ENCODE measurements at regions not wholly inside any gene's neighbourhood (a gene's known extent, or its start where the extent isn't known, plus 50 kb on each side); places are given as distances from the start of the nearest gene placed in this dataset.
"Not testable (repeated sequence)": the region's sequence is repeated elsewhere in the genome, so short reads cannot be mapped to it uniquely, and the experiment has no call there.

DNA sequence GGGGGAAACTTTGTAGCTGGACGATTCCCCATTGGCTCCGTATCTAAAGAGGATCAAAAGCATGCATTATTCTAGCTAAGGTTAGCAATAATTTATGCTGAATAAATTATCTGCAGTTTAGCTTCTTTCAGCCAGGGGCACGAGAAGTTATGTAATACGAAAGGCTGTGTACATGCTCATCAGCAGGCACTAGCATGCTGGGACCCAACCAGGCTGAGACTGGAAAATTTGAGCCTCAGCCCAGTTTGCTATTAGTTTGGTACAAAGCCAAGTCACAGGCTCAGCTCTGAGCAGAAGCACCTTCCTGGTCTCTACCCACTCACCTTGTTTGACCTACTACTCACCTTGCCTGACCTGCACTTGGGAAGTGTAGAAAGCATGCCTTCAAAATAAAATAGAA is 328.1 kb upstream of the ARID1B start:
- no peak for DNase-seq (ENCODE audit: low read depth)

DNA sequence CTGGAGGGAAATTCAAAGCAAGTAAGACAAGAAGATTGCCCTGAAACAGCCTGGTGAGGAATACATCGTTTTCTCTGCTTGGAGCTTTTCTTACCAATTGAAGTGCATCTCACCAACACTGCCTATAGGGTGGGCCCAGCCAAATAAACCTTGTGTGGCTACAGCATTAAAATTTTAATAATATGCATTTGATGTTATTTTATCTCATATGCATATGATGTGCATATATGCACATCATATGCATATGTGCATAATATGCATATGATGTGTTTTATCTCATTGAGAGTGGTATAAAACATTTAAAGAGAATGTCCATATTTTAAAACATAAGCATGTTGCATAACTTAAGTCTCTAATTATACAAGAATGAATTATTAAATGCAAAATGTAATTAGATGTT is 328.6 kb upstream of the ARID1B start:
- DNase-seq (ENCODE audit: low read depth), result no peak

DNA sequence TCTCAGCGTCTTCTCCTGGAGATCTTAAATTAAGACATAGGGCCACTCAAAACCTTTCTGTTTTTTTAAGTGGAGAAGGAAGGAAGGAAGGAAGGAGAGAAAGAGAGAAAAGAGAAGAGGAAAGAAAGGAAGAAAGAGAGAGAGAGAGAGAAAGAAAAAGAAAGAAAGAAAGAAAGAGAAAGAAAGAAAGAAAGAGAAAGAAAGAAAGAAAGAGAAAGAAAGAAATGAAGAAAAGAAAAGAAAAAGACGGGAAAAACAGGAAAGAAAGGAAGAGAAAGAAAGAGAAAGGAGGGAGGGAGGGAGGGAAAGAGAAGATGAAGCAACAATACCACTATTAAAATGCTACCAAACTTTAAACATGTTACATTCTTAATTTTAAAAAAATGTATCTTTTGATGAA is 336.5 kb upstream of the ARID1B start:
- DNase-seq (ENCODE audit: low read depth), result no peak

DNA sequence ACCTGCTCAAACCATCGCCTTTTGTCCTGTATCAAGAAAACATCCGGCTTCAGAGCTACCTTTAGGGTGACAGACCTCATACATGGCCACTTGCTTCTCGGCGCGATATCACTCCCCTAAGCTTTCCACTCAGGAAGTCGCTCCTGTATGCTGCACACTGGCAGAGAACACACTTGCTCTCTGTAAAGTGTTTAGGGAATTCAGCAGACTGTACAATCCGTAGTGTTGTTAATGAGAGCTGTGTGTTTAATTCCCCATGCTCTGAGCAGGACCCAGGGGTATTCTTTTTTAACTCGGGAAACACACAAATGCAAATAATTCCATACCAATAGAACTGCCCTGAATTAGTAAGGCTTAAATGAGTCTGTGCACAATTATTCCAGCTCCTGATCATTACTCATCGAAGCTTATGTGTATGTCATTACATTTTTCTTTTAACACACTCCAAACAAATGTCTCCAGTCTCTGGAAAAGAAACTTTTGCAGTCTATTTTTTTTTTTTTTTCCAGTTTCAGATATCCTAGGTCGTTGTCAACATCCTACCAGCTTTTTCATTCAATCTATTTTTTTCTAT is 338.7 kb upstream of the ARID1B start:
- no peak for DNase-seq (ENCODE audit: low read depth)

DNA sequence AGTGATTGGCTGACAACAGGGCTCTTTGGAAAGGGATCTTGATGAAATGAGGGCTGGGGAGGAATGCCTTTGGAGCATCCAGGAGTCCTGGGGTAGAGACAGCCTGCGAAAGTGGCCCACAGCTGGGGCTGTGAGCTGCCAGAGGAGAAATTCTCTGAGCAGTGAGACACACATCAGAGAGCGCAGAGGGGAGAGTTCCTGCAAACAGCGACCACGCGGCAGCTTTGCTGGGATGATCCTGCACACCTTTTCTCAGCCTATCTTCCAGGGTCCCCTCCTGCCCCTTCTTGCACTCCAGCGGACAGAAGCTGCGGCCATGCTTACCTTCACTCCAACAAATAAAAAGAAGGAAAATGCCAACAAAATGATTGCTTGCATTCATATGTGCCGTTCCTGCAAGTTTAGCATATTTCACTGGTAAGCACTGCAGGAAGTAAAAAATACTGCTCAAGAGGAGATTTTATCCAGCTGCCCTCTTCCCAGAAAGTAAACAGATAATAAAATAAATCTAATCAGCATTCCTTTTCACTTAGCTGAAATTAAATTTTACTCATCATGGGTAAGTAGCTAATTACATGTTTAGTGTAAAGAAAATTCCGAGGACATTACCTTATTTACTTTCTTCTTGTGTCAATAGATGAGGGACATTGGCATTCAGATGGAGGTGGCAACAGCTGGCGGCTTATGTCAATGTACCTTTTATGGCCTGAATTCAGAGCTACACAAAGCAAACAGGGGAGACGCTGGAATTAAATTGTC is 339.9 kb upstream of the ARID1B start:
- no peak for DNase-seq (ENCODE audit: low read depth)

DNA sequence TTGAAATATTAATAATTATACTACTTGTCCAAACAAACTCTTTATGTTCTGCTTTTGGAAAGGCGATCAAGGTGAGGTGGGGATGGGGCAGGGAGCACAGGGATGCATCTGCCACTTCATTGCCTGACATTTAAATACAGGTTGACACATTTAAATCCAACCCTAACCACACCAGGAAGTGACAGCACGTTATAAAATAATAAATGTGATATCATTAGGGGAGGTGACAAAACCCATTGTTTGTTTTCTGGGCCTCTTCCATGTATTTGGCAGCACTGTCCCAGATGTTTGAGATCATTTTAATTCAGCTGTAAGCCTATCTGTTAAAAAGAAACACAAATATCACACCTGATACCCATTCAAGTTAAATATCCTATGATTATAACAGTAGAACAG is 342.4 kb upstream of the ARID1B start:
- DNase-seq (ENCODE audit: low read depth), result no peak

DNA sequence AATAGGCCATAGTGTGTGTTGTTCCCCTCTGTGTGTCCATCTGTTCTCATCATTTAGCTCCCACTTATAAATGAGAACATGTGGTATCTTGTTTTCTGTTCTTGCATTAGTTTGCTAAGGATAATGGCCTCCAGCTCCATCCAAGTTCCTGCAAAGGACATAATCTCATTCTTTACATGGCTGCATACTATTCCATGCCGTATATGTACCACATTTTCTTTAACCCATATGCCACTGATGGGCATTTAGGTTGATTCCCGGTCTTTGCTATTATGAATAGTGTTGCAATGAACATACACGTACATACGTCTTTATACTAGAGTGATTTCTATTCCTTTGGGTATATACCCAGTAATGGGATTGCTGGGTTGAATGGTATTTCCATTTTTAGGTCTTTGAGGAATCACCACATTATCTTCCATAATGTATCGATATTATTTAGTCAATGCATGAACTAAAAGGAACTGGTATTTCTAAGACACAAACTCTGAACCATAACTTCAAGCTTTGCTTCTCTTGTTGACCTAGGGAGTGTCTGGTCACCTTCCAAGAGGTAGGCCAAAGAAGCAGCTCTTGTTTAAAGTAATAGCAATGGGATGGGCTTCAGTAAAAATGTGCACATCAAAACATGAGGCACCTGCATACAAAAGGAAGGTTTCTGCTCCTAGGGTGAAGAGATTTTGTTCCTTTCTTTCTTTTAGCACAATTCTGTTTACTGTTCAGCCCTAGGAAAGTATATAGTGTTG is 343.0 kb upstream of the ARID1B start:
- no peak for DNase-seq (ENCODE audit: low read depth)

DNA sequence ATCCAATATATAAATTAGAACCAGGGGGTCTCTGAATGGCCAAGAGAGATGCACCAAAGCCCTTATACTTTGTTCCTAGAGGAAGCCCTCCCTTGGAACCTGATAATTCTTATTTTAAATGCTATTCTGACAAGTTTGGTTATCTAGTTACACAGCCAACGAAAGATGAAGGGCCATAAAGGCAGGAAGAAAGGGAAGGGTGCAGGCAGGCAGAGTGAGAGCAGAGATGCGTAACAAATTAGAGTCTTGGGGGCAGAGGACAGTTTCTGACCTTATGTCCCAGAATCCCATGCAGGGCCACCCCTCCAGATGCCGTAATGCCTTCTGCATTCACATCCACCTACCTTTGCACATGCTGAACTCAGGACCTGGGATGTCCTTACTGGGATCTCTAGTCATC is 344.6 kb upstream of the ARID1B start:
- DNase-seq (ENCODE audit: low read depth), result no peak

DNA sequence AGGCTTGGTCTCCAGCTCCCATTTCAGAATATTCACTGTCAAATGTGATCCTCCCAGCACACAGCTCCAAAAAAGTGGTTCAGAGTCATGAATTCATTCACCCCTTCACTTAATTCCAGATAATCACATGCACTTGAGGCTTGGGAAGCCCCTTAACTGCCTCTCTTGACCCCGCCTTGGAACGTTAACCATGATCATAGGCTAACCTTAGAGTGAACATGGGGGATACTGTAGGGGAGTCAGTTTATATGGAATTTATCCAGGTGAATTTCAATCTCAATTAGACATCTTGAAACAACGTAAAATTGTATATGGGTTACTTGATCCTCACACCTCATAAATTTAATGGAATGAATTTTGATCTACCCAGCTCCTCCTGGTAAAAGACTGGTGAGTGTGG is 346.8 kb upstream of the ARID1B start:
- no peak for DNase-seq (ENCODE audit: low read depth)

DNA sequence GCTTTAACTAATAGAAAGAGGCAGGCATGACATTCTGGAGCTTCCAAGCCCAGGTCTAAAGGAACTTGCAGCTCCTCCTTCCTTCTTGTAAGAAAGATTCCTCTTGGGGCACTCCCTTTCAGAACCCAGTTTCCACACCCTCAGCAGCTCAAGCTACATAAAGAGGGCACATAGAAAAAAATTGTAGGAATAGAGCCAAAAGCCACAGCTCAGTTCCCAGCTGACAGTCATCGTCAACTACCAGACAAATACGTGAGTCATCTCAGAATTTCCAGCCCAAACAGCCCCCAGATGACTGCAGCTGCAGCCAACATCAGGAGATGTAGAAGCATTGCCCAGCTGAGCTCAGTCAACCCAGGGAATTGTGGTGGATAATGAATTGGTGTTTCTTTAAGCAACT is 349.8 kb upstream of the ARID1B start:
- DNase-seq (ENCODE audit: low read depth), result no peak

DNA sequence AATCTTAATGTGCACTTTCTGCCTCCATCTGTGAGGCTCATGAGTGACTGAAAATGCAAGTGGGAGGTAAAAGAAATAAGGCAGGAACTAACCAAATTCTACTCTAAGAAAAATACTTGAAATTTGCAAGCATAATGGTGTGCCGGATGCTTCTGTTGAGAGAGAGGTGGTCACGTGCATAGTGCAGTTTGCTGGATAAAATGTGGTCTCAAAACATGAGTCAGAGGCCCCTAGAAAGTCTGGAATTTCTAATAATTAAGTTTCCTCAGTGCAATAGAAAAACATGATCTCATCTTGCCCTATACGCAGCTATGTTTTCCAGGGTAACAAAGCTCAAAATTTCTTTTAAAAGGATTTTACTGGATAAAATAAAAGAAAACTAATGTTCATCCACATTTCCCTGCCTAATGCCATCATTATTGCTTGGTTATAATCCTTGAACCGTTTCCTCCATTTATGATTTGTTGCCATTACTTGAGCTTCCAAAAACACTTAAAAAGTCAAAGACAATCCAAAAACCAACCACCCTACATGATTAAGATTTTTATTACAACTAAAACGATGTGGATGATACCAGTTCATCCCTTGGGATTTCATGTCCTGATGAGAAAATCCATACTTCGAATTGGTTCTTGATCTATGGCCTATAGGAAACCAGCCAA is 351.7 kb upstream of the ARID1B start:
- no peak for DNase-seq (ENCODE audit: low read depth)

DNA sequence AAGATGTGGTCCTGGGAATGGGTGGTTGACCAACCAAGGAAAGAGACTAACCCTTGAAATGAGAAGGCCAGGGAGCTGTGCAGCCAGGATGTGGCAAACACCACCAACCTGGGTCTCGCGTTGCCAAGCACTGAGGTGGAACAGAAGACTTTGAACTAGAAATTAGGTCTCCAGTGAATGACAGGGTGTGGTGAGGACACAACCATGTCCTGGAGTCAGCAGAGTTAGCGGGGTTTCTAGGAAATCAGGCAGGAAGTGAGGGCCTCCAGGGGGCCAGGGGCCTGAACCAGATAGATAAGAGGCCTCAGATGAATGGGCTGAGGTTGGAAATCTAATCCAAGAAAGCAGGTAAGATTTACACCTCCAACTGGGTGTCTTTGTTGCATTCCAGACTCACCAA is 353.3 kb upstream of the ARID1B start:
- DNase-seq (ENCODE audit: low read depth), result no peak

DNA sequence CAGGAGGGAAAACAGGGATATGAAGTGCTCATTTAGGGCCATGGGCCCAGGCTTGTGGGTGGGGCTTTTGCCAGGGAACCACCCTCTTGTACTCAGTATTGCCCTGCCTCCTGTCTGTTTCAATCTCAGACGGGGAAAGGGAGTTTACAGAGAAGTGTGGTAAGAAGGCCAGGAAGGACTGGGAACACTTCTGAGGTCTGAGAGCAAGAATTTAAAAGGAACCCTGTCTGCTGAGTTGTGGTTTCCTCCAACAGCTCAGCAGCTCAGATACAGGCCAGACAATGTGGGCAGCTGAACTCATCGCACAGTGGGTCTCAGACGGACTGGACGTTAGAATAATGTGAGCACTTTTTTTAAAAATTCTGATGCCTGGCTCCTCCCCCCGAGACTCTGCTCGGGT is 354.1 kb upstream of the ARID1B start:
- no peak for DNase-seq (ENCODE audit: low read depth)

DNA sequence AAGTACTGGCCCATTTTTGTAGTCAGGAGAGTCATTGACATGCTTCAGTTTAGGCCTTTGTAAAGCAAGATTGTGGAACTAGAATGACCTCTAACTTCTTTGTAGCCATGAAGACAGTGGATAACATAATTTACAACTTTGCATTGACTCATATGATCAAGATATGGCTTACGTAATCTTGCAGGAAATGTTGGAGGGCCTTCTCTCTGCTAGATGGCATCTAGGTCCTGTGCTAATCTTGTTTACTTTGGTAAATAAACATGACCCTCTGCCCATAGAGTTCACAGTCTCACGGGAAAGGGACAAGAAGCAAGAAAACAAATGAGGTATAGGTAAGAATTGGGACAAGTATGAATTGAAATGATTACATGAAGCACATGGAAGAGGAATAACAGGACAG is 355.2 kb upstream of the ARID1B start:
- DNase-seq (ENCODE audit: low read depth), result no peak

DNA sequence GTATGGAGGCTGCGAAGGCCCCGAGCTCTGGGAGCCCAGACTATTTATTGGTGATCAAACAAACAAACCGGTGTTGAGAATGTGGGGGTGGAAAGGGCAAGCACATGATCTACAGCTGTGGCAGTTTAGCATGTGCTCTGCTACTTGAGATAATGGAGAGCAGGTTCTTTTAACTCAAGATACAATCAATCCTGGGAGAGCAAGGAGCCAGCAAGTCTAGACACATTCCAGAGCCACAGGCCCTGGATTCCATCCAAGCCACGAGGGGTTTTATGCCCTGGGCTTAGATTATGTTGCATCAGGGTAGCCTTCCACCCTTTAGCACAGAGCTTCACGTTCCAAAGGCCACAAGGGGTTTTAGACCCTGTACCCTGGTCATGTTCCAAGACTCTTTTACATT is 355.9 kb upstream of the ARID1B start:
- not testable (repeated sequence) for DNase-seq (ENCODE audit: low read depth)

DNA sequence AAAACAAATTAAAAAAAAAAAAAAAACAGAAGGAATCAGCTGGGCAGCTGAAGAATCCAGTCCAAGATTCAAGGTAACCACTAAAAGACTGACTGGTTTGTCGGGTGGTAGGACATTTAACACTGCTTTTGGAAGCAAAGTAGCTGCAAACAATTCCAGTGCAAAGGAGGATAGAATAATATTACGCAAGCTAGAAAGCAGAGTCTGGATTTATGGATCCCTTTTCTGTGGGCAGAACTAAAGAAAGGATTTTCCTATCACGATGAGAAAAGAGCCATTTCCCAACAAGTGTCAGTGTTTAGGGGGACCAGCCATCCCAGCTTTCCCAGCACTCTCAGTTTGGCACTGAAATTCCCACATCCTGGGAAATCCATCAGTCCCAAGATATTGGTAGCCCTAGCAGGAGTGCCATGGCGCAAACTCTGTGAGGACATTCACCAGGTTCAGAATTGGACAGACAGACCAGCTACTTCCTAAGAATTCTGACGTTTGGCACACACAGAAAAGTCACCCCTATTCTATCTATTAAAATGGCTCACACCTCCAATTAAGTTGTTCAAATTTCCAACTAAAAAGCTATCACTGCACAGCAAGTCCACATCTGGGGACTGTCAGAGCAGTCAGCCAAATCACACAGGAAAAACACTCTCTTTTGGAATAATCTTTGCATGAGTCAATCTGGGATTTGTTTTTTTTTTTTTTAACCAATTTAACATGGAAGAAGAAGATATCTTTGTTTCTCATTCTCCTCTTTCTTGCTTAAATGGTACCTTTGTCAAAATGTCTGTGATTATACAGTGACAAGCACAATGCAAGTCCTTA is 356.8 kb upstream of the ARID1B start:
- DNase-seq (ENCODE audit: low read depth), result no peak

DNA sequence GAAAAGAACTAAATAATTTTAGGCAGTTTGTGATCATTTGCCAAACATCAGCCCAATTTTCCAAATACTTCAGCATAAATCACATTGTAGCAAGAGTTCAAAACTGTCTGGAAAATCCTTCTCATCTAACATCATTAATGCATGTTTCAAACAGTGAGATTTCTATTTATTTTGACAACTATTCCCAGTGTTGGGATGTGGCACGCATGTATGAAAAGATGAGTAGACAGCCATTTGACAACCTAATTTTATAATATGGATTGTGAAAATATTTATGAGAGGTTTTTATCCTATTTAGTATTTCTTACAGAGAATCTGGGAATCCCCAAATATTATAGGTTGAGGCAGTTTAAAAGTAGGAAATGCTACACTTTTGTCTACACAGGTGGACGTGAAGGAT is 357.6 kb upstream of the ARID1B start:
- no peak for DNase-seq (ENCODE audit: low read depth)

DNA sequence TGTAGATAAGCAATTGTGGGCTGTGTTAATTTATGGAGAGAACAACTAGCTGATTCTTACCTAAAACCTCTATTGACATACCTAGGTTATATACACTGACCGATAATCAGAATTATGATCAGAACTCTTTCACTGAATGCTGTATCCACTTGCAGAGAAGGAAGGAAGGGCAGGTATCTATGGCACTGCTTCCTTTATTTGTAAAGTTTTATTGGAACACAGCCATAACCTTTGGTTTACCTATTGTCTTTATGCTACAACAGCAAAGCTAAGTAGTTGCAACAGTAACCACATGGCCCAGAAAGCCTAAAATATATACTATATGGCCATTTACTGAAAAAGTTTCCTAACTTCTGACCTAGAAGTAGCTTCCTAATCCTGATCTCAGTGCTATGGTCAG is 358.9 kb upstream of the ARID1B start:
- no peak for DNase-seq (ENCODE audit: low read depth)

DNA sequence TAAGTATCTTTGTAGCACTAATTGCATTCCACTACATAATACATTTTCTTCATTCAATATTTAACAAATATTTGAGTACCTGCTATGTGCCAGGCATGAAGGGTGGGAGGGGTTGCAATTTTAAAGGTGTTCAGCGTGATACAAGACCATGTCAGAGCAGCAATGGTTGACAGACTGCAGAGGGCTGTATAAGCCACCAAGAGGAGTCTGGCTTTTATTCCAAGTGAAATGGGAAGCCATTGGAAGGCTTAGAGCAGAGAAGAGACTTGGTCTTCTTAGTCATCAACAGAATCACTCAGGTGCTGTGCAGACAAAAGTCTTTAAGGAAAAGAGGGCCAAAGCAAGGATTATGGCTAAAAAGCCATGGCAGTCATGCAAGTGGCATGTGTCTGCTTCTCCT is 360.8 kb upstream of the ARID1B start:
- DNase-seq (ENCODE audit: low read depth), result no peak

DNA sequence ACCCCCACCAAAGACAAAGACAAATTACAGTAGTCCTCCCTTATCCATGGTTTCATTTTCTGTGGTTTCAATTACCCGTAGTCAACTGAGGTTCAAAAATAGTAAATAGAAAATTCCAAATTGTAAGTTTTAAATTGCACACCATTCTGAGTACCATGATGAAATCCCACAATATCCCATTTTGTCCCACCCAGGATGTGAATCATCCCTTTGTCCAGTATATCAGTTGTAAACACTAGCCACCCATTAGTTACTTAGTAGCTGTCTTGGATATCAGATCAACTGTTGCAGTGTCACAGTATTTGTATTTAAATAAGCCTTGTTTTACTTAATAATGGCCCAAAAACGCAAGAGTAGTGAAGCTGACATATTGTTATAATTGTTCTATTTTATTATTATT is 364.0 kb upstream of the ARID1B start:
- no peak for DNase-seq (ENCODE audit: low read depth)

DNA sequence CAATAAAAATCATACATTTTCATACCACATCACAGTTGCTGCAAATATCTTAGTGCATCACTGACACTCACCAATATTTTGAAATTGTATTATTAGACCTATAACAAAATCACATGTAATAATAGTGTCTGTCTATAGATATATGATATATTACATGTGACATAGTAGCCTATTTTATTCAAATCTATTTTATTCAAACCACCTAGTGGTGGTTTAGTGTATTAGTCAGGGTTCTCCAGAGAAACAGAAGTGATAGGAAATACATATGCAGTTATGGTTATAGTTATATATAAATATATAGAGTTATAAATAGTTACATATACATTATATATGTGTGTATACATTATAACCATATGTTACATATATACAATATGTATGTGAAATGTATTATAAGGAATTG is 366.5 kb upstream of the ARID1B start:
- DNase-seq (ENCODE audit: low read depth), result no peak

DNA sequence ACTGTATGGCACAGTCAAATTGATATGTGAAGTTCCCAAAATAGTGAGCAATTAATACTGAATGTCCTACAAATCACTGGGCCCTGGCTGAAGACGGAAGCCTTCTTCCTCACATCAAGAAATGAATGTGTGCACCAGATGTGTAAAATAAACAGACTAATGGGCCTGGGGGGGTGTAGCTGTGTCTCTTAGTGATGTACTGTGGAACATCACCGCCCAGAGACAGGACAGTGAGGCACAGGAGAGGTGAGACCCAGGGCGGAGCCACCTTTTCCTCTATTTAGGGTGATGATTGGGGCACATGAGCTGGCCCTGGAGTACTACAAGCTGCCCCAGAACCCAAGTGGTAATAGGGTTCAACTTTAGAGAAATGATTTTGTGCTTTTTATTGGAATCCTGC is 368.5 kb upstream of the ARID1B start:
- no peak for DNase-seq (ENCODE audit: low read depth)
